ENCODE measurements at regions not wholly inside any gene's neighbourhood (a gene's known extent, or its start where the extent isn't known, plus 50 kb on each side); places are given as distances from the start of the nearest gene placed in this dataset.
"Not testable (repeated sequence)": the region's sequence is repeated elsewhere in the genome, so short reads cannot be mapped to it uniquely, and the experiment has no call there.

GRCh38 chr12:78371284-78371683 lies 493.3 kb upstream of the SYT1 start:
- TF ChIP-seq, protein P1, sequence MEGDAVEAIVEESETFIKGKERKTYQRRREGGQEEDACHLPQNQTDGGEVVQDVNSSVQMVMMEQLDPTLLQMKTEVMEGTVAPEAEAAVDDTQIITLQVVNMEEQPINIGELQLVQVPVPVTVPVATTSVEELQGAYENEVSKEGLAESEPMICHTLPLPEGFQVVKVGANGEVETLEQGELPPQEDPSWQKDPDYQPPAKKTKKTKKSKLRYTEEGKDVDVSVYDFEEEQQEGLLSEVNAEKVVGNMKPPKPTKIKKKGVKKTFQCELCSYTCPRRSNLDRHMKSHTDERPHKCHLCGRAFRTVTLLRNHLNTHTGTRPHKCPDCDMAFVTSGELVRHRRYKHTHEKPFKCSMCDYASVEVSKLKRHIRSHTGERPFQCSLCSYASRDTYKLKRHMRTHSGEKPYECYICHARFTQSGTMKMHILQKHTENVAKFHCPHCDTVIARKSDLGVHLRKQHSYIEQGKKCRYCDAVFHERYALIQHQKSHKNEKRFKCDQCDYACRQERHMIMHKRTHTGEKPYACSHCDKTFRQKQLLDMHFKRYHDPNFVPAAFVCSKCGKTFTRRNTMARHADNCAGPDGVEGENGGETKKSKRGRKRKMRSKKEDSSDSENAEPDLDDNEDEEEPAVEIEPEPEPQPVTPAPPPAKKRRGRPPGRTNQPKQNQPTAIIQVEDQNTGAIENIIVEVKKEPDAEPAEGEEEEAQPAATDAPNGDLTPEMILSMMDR (IDR thresholded peaks at IDR 0.05; ENCODE audit: unreplicated experiment) = no peak
- no peaks in the 10 kb centered on the region for H3K36me3 Mint-ChIP-seq
- no peak overlapping the region for H3K4me3 Mint-ChIP-seq
- H3K9me3 Mint-ChIP-seq = no peaks in the 10 kb centered on the region
- DNase-seq (ENCODE audit: low spot score in 2 of 2, unreplicated experiment in 2 of 2) = no peak
- no peaks in the 10 kb centered on the region for H3K4me1 Mint-ChIP-seq
- H3K27me3 Mint-ChIP-seq (ENCODE audit: low read depth) = no peaks in the 10 kb centered on the region
- no peak overlapping the region for H3K27ac Mint-ChIP-seq

DNA sequence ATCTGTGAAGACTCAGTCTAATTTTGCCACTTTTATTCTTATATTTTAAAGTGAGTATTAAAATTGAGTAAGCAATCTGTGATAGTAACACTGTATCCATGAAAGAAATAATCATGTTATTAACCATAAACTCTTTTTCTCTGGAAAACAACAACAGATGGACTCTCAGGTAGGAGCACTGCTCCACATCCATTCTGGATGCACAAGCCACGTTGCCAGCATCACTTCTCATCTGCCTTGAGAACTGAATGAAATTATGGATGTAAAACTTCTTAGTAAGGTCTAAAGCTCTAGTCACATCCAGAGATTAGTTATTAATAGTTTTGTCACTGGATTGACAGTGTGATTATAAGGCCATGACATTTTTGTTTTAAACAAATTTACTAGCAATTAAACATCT lies 489.1 kb upstream of the SYT1 start:
- TF ChIP-seq, protein P1 (IDR thresholded peaks at IDR 0.05; ENCODE audit: unreplicated experiment) = no peak
- Mint-ChIP-seq H3K27ac (no peak overlapping the region), H3K4me3 (no peak overlapping the region), H3K4me1 (no peaks in the 10 kb centered on the region), H3K9me3 (peaks cover 28% of the 10 kb centered on the region), H3K27me3 (ENCODE audit: low read depth) (no peaks in the 10 kb centered on the region), H3K36me3 (peaks cover 5% of the 10 kb centered on the region)
- DNase-seq (ENCODE audit: low spot score in 2 of 2, unreplicated experiment in 2 of 2) = no peak

DNA sequence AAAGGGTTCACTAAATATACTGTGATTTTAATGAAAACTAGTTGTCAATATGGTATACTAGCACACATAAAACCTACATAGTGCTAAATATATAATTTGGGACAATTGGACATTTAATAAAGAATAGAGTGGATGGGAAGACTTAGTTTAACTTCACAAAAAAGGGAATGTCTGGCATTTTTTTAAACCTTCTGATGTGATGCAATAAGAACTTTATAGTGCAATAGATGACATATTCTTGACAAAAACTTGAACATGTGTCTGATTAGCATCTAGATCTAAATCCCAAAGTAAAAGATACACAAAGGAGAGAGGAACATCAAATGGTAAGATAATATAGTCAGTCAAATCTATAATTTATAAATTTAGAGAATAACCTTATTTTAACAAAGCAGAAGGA lies 488.3 kb upstream of the SYT1 start:
- Mint-ChIP-seq H3K36me3 (peaks cover 5% of the 10 kb centered on the region), H3K4me3 (no peak overlapping the region), H3K9me3 (peaks cover 28% of the 10 kb centered on the region), H3K27ac (no peak overlapping the region), H3K27me3 (ENCODE audit: low read depth) (no peaks in the 10 kb centered on the region), H3K4me1 (no peaks in the 10 kb centered on the region)
- no peak for DNase-seq (ENCODE audit: low spot score in 2 of 2, unreplicated experiment in 2 of 2)
- TF ChIP-seq, protein P1 (IDR thresholded peaks at IDR 0.05; ENCODE audit: unreplicated experiment) = no peak

GRCh38 chr12:78379065-78379464 lies 485.5 kb upstream of the SYT1 start:
- not testable (repeated sequence) for H3K36me3 Mint-ChIP-seq; H3K27ac Mint-ChIP-seq; H3K4me1 Mint-ChIP-seq; H3K4me3 Mint-ChIP-seq; DNase-seq (ENCODE audit: low spot score in 2 of 2, unreplicated experiment in 2 of 2); H3K27me3 Mint-ChIP-seq (ENCODE audit: low read depth)
- peaks cover 37% of the 10 kb centered on the region for H3K9me3 Mint-ChIP-seq

DNA sequence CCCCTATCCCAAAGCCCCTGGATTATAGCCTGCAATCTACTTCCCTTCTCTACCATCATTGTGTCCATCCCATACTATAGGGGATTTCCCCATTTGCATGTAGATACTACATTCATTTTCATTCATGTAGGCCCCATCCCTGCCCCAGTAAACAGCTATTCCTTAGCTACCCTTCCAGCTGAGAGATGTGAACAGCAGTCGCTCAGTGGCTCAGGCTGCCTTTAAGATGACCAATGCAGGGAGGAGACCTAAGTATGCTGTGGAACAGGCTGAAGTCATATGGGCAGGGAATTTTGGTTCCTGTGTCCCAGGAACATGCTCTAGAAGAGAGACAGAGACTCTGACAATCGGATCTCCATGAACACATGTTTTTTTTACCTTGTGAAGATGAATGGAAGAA lies 481.2 kb upstream of the SYT1 start:
- peaks cover 37% of the 10 kb centered on the region for H3K9me3 Mint-ChIP-seq
- H3K4me1 Mint-ChIP-seq = peaks cover 6% of the 10 kb centered on the region
- no peak overlapping the region for H3K27ac Mint-ChIP-seq
- H3K4me3 Mint-ChIP-seq = no peak overlapping the region
- no peak for DNase-seq (ENCODE audit: low spot score in 2 of 2, unreplicated experiment in 2 of 2)
- no peaks in the 10 kb centered on the region for H3K27me3 Mint-ChIP-seq (ENCODE audit: low read depth)
- TF ChIP-seq, protein P1 (IDR thresholded peaks at IDR 0.05; ENCODE audit: unreplicated experiment) = no peak
- peaks cover 5% of the 10 kb centered on the region for H3K36me3 Mint-ChIP-seq

- Mint-ChIP-seq H3K36me3 (peaks cover under 1% of the 10 kb centered on the region), H3K27me3 (ENCODE audit: low read depth) (no peaks in the 10 kb centered on the region), H3K4me1 (peaks cover 6% of the 10 kb centered on the region), H3K27ac (no peak overlapping the region), H3K4me3 (no peak overlapping the region), H3K9me3 (peaks cover 25% of the 10 kb centered on the region)
- no peak for DNase-seq (ENCODE audit: low spot score in 2 of 2, unreplicated experiment in 2 of 2)
- TF ChIP-seq, protein P1 (IDR thresholded peaks at IDR 0.05; ENCODE audit: unreplicated experiment) = no peak
Measured at GRCh38 chr12:78384541-78384940, 480.0 kb upstream of the SYT1 start.
